NCI-H524 treated with DMSO at 0.1 percent for 48 hours (cell line): ENCODE measurements at regions not wholly inside any gene's neighbourhood (a gene's known extent, or its start where the extent isn't known, plus 50 kb on each side); places are given as distances from the start of the nearest gene placed in this dataset.
"Not testable (repeated sequence)": the region's sequence is repeated elsewhere in the genome, so short reads cannot be mapped to it uniquely, and the experiment has no call there.

ENCODE experiments used
- DNase-seq: peaks from one replicate; lab custom pipeline; 2025; lab: John Stamatoyannopoulos, UW

- DNase-seq, result not testable (repeated sequence)
Measured at GRCh38 chr12:87421233-87421632, 608.0 kb downstream of the C12orf50 start.

- no peak for DNase-seq
Measured at GRCh38 chr12:87413784-87414183, 615.4 kb downstream of the C12orf50 start.

- DNase-seq, result no peak
Measured at GRCh38 chr12:87406926-87407325, 622.3 kb downstream of the C12orf50 start.

- no peak for DNase-seq
Measured at GRCh38 chr12:87405918-87406317, 623.3 kb downstream of the C12orf50 start.

GRCh38 chr12:87394168-87394567, 635.0 kb downstream of the C12orf50 start:
- DNase-seq, result not testable (repeated sequence)

GRCh38 chr12:87388376-87388775, 640.8 kb downstream of the C12orf50 start:
- no peak for DNase-seq

GRCh38 chr12:87385322-87385721, 643.9 kb downstream of the C12orf50 start:
- no peak for DNase-seq

GRCh38 chr12:87384226-87384625, 645.0 kb downstream of the C12orf50 start:
- DNase-seq, result no peak

GRCh38 chr12:87383680-87384079, 645.5 kb downstream of the C12orf50 start:
- DNase-seq, result no peak

GRCh38 chr12:87382959-87383566, 646.1 kb downstream of the C12orf50 start:
- no peak for DNase-seq

- no peak for DNase-seq
Measured at GRCh38 chr12:87382436-87382835, 646.8 kb downstream of the C12orf50 start.

GRCh38 chr12:87381742-87382141, 647.5 kb downstream of the C12orf50 start:
- DNase-seq, result no peak

- DNase-seq, result no peak
Measured at GRCh38 chr12:87378526-87378925, 650.7 kb downstream of the C12orf50 start.

GRCh38 chr12:87376722-87377121, 652.5 kb downstream of the C12orf50 start:
- DNase-seq, result no peak

GRCh38 chr12:87369161-87369560, 660.0 kb downstream of the C12orf50 start:
- no peak for DNase-seq

GRCh38 chr12:87368259-87368658, 660.9 kb downstream of the C12orf50 start:
- no peak for DNase-seq

GRCh38 chr12:87365423-87365822, 663.8 kb downstream of the C12orf50 start:
- DNase-seq, result no peak

- DNase-seq, result no peak
Measured at GRCh38 chr12:87363497-87364084, 665.6 kb downstream of the C12orf50 start.

GRCh38 chr12:87349681-87350080, 679.5 kb downstream of the C12orf50 start:
- DNase-seq, result no peak

GRCh38 chr12:87348071-87348470, 681.1 kb downstream of the C12orf50 start:
- no peak for DNase-seq

GRCh38 chr12:87344699-87345098, 684.5 kb downstream of the C12orf50 start:
- DNase-seq, result no peak

- no peak for DNase-seq
Measured at GRCh38 chr12:87338681-87339080, 690.5 kb downstream of the C12orf50 start.

GRCh38 chr12:87336814-87337336, 692.3 kb downstream of the C12orf50 start:
- DNase-seq, result no peak
